DND-41 (cell line): ENCODE measurements at regions not wholly inside any gene's neighbourhood (a gene's known extent, or its start where the extent isn't known, plus 50 kb on each side); places are given as distances from the start of the nearest gene placed in this dataset.

Experiments
- EZH2 ChIP-seq: IDR thresholded peaks from 3 replicates; pipeline ENCODE4 v1.6.1; 2012; ENCODE audit warnings: borderline replicate concordance, low read depth, mild to moderate bottlenecking, moderate library complexity, low read length, inconsistent platforms; ENCODE audit not compliant: severe bottlenecking
- TF ChIP-seq, protein P1 (sequence below): IDR thresholded peaks from 2 replicates; pipeline ENCODE4 v1.5.1; 2012; ENCODE audit warnings: borderline replicate concordance, low read length, moderate library complexity, mild to moderate bottlenecking; ENCODE audit not compliant: poor library complexity, severe bottlenecking; ENCODE audit errors: extremely low read depth

GRCh38 chr12:11962860-11963259, 107.9 kb upstream of the BCL2L14 start:
- TF ChIP-seq, protein P1, sequence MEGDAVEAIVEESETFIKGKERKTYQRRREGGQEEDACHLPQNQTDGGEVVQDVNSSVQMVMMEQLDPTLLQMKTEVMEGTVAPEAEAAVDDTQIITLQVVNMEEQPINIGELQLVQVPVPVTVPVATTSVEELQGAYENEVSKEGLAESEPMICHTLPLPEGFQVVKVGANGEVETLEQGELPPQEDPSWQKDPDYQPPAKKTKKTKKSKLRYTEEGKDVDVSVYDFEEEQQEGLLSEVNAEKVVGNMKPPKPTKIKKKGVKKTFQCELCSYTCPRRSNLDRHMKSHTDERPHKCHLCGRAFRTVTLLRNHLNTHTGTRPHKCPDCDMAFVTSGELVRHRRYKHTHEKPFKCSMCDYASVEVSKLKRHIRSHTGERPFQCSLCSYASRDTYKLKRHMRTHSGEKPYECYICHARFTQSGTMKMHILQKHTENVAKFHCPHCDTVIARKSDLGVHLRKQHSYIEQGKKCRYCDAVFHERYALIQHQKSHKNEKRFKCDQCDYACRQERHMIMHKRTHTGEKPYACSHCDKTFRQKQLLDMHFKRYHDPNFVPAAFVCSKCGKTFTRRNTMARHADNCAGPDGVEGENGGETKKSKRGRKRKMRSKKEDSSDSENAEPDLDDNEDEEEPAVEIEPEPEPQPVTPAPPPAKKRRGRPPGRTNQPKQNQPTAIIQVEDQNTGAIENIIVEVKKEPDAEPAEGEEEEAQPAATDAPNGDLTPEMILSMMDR, result no peak
- no peak for TF ChIP-seq EZH2
